ENCODE measurements at regions not wholly inside any gene's neighbourhood (a gene's known extent, or its start where the extent isn't known, plus 50 kb on each side); places are given as distances from the start of the nearest gene placed in this dataset.

GRCh38 chr2:82158150-82158549 is 1853.6 kb upstream of the LRRTM1 start:
- no peak overlapping the region for H3K4me3 ChIP-seq (replicated peaks in 1 of 4; ENCODE audit: control extremely low read depth in 1 of 4, insufficient read depth in 1 of 4, low read depth in 3 of 4, low read length in 4 of 4)
- no peak overlapping the region for H3K4me2 ChIP-seq (ENCODE audit: extremely low read depth, insufficient read depth, low read length)
- H3K9ac ChIP-seq (ENCODE audit: insufficient read depth, low read length) = no peak overlapping the region
- TF ChIP-seq EZH2 (IDR thresholded peaks at IDR 0.05; ENCODE audit: low read length, missing control alignments) (no peak), CTCF (conservative IDR thresholded peaks at IDR 0.05 in 1 of 2, IDR thresholded peaks at IDR 0.05 in 1 of 2; ENCODE audit: low read depth in 1 of 2, low read length in 2 of 2) (no peak)
- no peaks in the 10 kb centered on the region for H3K4me1 ChIP-seq (ENCODE audit: control insufficient read depth, extremely low read depth, insufficient read depth, low read length)
- no peaks in the 10 kb centered on the region for H3K9me3 ChIP-seq (ENCODE audit: control insufficient read depth, insufficient read depth, low read depth, low read length)
- no peak for DNase-seq (ENCODE audit: low read depth in 2 of 2)
- H3K36me3 ChIP-seq (ENCODE audit: control insufficient read depth, insufficient read depth, low read length) = no peaks in the 10 kb centered on the region
- H3K27ac ChIP-seq (ENCODE audit: insufficient read depth, low read length) = no peak overlapping the region
- no peak overlapping the region for H2AFZ ChIP-seq (ENCODE audit: low read length)
- no peaks in the 10 kb centered on the region for H4K20me1 ChIP-seq (ENCODE audit: control insufficient read depth, extremely low read depth, insufficient read depth, low read length)
- H3K27me3 ChIP-seq (ENCODE audit: control insufficient read depth, insufficient read depth, low read length) = no peaks in the 10 kb centered on the region
- no peaks in the 10 kb centered on the region for H3K79me2 ChIP-seq (ENCODE audit: control insufficient read depth, insufficient read depth, low read length)

GRCh38 chr2:82155469-82155868 is 1850.9 kb upstream of the LRRTM1 start:
- Histone ChIP-seq H3K4me2 (ENCODE audit: extremely low read depth, insufficient read depth, low read length) (no peak overlapping the region), H3K9me3 (ENCODE audit: control insufficient read depth, insufficient read depth, low read depth, low read length) (no peaks in the 10 kb centered on the region), H3K27me3 (ENCODE audit: control insufficient read depth, insufficient read depth, low read length) (no peaks in the 10 kb centered on the region), H3K79me2 (ENCODE audit: control insufficient read depth, insufficient read depth, low read length) (no peaks in the 10 kb centered on the region), H3K4me3 (replicated peaks in 1 of 4; ENCODE audit: control extremely low read depth in 1 of 4, insufficient read depth in 1 of 4, low read depth in 3 of 4, low read length in 4 of 4) (no peak overlapping the region), H3K27ac (ENCODE audit: insufficient read depth, low read length) (no peak overlapping the region), H2AFZ (ENCODE audit: low read length) (no peak overlapping the region), H3K36me3 (ENCODE audit: control insufficient read depth, insufficient read depth, low read length) (no peaks in the 10 kb centered on the region), H3K4me1 (ENCODE audit: control insufficient read depth, extremely low read depth, insufficient read depth, low read length) (no peaks in the 10 kb centered on the region), H3K9ac (ENCODE audit: insufficient read depth, low read length) (no peak overlapping the region), H4K20me1 (ENCODE audit: control insufficient read depth, extremely low read depth, insufficient read depth, low read length) (no peaks in the 10 kb centered on the region)
- DNase-seq (ENCODE audit: low read depth in 2 of 2) = no peak
- TF ChIP-seq EZH2 (IDR thresholded peaks at IDR 0.05; ENCODE audit: low read length, missing control alignments) = no peak
- no peak for TF ChIP-seq CTCF (conservative IDR thresholded peaks at IDR 0.05 in 1 of 2, IDR thresholded peaks at IDR 0.05 in 1 of 2; ENCODE audit: low read depth in 1 of 2, low read length in 2 of 2)

GRCh38 chr2:82143343-82143742 is 1838.8 kb upstream of the LRRTM1 start:
- Histone ChIP-seq H4K20me1 (ENCODE audit: control insufficient read depth, extremely low read depth, insufficient read depth, low read length) (no peaks in the 10 kb centered on the region), H3K36me3 (ENCODE audit: control insufficient read depth, insufficient read depth, low read length) (no peaks in the 10 kb centered on the region), H3K27me3 (ENCODE audit: control insufficient read depth, insufficient read depth, low read length) (no peaks in the 10 kb centered on the region), H3K9ac (ENCODE audit: insufficient read depth, low read length) (no peak overlapping the region), H2AFZ (ENCODE audit: low read length) (no peak overlapping the region), H3K79me2 (ENCODE audit: control insufficient read depth, insufficient read depth, low read length) (no peaks in the 10 kb centered on the region), H3K4me3 (replicated peaks in 1 of 4; ENCODE audit: control extremely low read depth in 1 of 4, insufficient read depth in 1 of 4, low read depth in 3 of 4, low read length in 4 of 4) (no peak overlapping the region), H3K27ac (ENCODE audit: insufficient read depth, low read length) (no peak overlapping the region), H3K9me3 (ENCODE audit: control insufficient read depth, insufficient read depth, low read depth, low read length) (no peaks in the 10 kb centered on the region), H3K4me1 (ENCODE audit: control insufficient read depth, extremely low read depth, insufficient read depth, low read length) (no peaks in the 10 kb centered on the region), H3K4me2 (ENCODE audit: extremely low read depth, insufficient read depth, low read length) (no peak overlapping the region)
- DNase-seq (ENCODE audit: low read depth in 2 of 2) = no peak
- TF ChIP-seq CTCF (conservative IDR thresholded peaks at IDR 0.05 in 1 of 2, IDR thresholded peaks at IDR 0.05 in 1 of 2; ENCODE audit: low read depth in 1 of 2, low read length in 2 of 2) = no peak
- TF ChIP-seq EZH2 (IDR thresholded peaks at IDR 0.05; ENCODE audit: low read length, missing control alignments) = no peak

All from fibroblast of lung (primary cell).